CD4-positive, CD25-positive, alpha-beta regulatory T cell (primary cell): ENCODE measurements at regions not wholly inside any gene's neighbourhood (a gene's known extent, or its start where the extent isn't known, plus 50 kb on each side); places are given as distances from the start of the nearest gene placed in this dataset.
"Not testable (repeated sequence)": the region's sequence is repeated elsewhere in the genome, so short reads cannot be mapped to it uniquely, and the experiment has no call there.

Source experiments
- ATAC-seq, 2 donors: fragments of 150-1000 bp; cut with Tn5 transposase; one replicate each; pipeline ENCODE4 v1.10.0; 2021; ENCODE audit warnings: low read depth in 2 of 2, moderate number of reproducible peaks in 2 of 2, moderate library complexity in 1 of 2
- DNase-seq, 3 donors: peaks; one replicate each; pipeline versions ENCODE4 v3.0.0 to v3.0.0-alpha.2; 2012 to 2022; ENCODE audit warnings: mixed read lengths in 1 of 3
- H3K27ac ChIP-seq: one replicate; pipeline ENCODE4 v1.7.0; 2013; ENCODE audit warnings: mild to moderate bottlenecking, low read length; ENCODE audit not compliant: insufficient read depth, poor library complexity, severe bottlenecking
- H3K27me3 ChIP-seq: one replicate; pipeline ENCODE4 v1.7.0; 2013; ENCODE audit warnings: low read length; ENCODE audit not compliant: control insufficient read depth, insufficient read depth
- H3K36me3 ChIP-seq: one replicate; pipeline ENCODE4 v1.7.0; 2013; ENCODE audit warnings: mild to moderate bottlenecking, low read length, moderate library complexity; ENCODE audit not compliant: control insufficient read depth, insufficient read depth
- H3K4me1 ChIP-seq: 2 replicates; pipeline ENCODE4 v1.7.0; 2013; ENCODE audit warnings: mild to moderate bottlenecking, low read length; ENCODE audit not compliant: insufficient read depth, control insufficient read depth, poor library complexity, severe bottlenecking
- H3K4me3 ChIP-seq: one replicate; pipeline ENCODE4 v1.7.0; 2013; ENCODE audit warnings: low read depth, mild to moderate bottlenecking, low read length, moderate library complexity
- H3K9me3 ChIP-seq, 2 experiments: 1 replicate in 1 of 2; 2 replicates in 1 of 2; pipeline ENCODE4 v1.7.0; 2013; ENCODE audit warnings: low read length in 2 of 2, mild to moderate bottlenecking in 1 of 2, moderate library complexity in 1 of 2; ENCODE audit not compliant: control insufficient read depth in 2 of 2
- H3K27ac Mint-ChIP-seq, 3 donors: one replicate each; pipeline ENCODE4 v1.8.0; 2020 to 2022; ENCODE audit warnings: mild to moderate bottlenecking in 3 of 3, mixed read lengths in 3 of 3, moderate library complexity in 2 of 3
- H3K27me3 Mint-ChIP-seq: one replicate; pipeline ENCODE4 v1.8.0; 2022; ENCODE audit warnings: mild to moderate bottlenecking, mixed read lengths
- H3K36me3 Mint-ChIP-seq: one replicate; pipeline ENCODE4 v1.8.0; 2020; ENCODE audit warnings: mixed read lengths
- H3K4me1 Mint-ChIP-seq, 4 donors: one replicate each; pipeline ENCODE4 v1.8.0; 2020 to 2022; ENCODE audit warnings: mixed read lengths in 4 of 4, mild to moderate bottlenecking in 1 of 4
- H3K4me3 Mint-ChIP-seq, 4 donors: one replicate each; pipeline ENCODE4 v1.8.0; 2020 to 2022; ENCODE audit warnings: mild to moderate bottlenecking in 4 of 4, mixed read lengths in 4 of 4, moderate library complexity in 3 of 4
- H3K9me3 Mint-ChIP-seq, 7 donors: one replicate each; pipeline ENCODE4 v1.8.0; 2020 to 2022; ENCODE audit warnings: mixed read lengths in 7 of 7, mild to moderate bottlenecking in 3 of 7, moderate library complexity in 2 of 7

GRCh38 chr20:30540330-30541069, 717.0 kb upstream of the DEFB115 start:
- not testable (repeated sequence) for H3K4me1 Mint-ChIP-seq, H3K4me3 ChIP-seq, H3K27me3 ChIP-seq, H3K36me3 ChIP-seq, H3K4me1 ChIP-seq, H3K27ac Mint-ChIP-seq, ATAC-seq, DNase-seq, H3K27me3 Mint-ChIP-seq, H3K36me3 Mint-ChIP-seq, H3K9me3 ChIP-seq, H3K4me3 Mint-ChIP-seq, H3K27ac ChIP-seq
- peaks cover 0 to 11% (median 4%) of the 10 kb centered on the region in 7 donors for H3K9me3 Mint-ChIP-seq

- ATAC-seq, H3K36me3 ChIP-seq, H3K27me3 ChIP-seq, H3K36me3 Mint-ChIP-seq, H3K4me1 Mint-ChIP-seq, DNase-seq, H3K9me3 Mint-ChIP-seq, H3K4me1 ChIP-seq, H3K4me3 ChIP-seq, H3K9me3 ChIP-seq, H3K27me3 Mint-ChIP-seq, H3K27ac ChIP-seq, H3K27ac Mint-ChIP-seq, H3K4me3 Mint-ChIP-seq: not testable (repeated sequence)
These were observed 706.2 kb upstream of the DEFB115 start for GRCh38 chr20:30551236-30551635.

GRCh38 chr20:30556797-30557196, 700.7 kb upstream of the DEFB115 start:
- H3K27me3 ChIP-seq, ATAC-seq, H3K9me3 Mint-ChIP-seq, H3K4me3 Mint-ChIP-seq, H3K4me1 ChIP-seq, DNase-seq, H3K27ac Mint-ChIP-seq, H3K4me1 Mint-ChIP-seq, H3K27ac ChIP-seq, H3K36me3 ChIP-seq, H3K36me3 Mint-ChIP-seq, H3K27me3 Mint-ChIP-seq, H3K4me3 ChIP-seq, H3K9me3 ChIP-seq: not testable (repeated sequence)

GRCh38 chr20:30565086-30565485, 692.4 kb upstream of the DEFB115 start:
- H3K4me3 Mint-ChIP-seq, H3K9me3 Mint-ChIP-seq, H3K4me1 Mint-ChIP-seq, H3K27ac ChIP-seq, H3K4me3 ChIP-seq, H3K36me3 Mint-ChIP-seq, ATAC-seq, H3K27me3 Mint-ChIP-seq, H3K36me3 ChIP-seq, H3K27ac Mint-ChIP-seq, H3K9me3 ChIP-seq, DNase-seq, H3K27me3 ChIP-seq, H3K4me1 ChIP-seq: not testable (repeated sequence)

GRCh38 chr20:30569867-30570266, 687.6 kb upstream of the DEFB115 start:
- not testable (repeated sequence) for H3K4me1 ChIP-seq, DNase-seq, H3K36me3 Mint-ChIP-seq, H3K27ac ChIP-seq, H3K9me3 Mint-ChIP-seq, H3K27me3 ChIP-seq, H3K36me3 ChIP-seq, H3K27me3 Mint-ChIP-seq, H3K4me3 ChIP-seq, H3K9me3 ChIP-seq, H3K4me1 Mint-ChIP-seq, H3K27ac Mint-ChIP-seq, H3K4me3 Mint-ChIP-seq, ATAC-seq

- ATAC-seq, H3K9me3 Mint-ChIP-seq: not testable (repeated sequence)
These were observed 686.8 kb upstream of the DEFB115 start for GRCh38 chr20:30570622-30571021.

GRCh38 chr20:30574337-30574736, 683.1 kb upstream of the DEFB115 start:
- not testable (repeated sequence) for H3K36me3 ChIP-seq, DNase-seq, H3K4me1 ChIP-seq, H3K4me1 Mint-ChIP-seq, ATAC-seq, H3K9me3 ChIP-seq, H3K27me3 ChIP-seq, H3K9me3 Mint-ChIP-seq, H3K36me3 Mint-ChIP-seq, H3K27me3 Mint-ChIP-seq, H3K4me3 Mint-ChIP-seq, H3K27ac ChIP-seq, H3K4me3 ChIP-seq, H3K27ac Mint-ChIP-seq

More at GRCh38 chr20:30570622-30571021, 686.8 kb upstream of the DEFB115 start:
- not testable (repeated sequence) for H3K27me3 Mint-ChIP-seq, H3K27me3 ChIP-seq, H3K36me3 Mint-ChIP-seq, H3K27ac ChIP-seq, H3K4me3 Mint-ChIP-seq, H3K36me3 ChIP-seq, H3K9me3 ChIP-seq, DNase-seq, H3K4me1 Mint-ChIP-seq, H3K4me3 ChIP-seq, H3K4me1 ChIP-seq, H3K27ac Mint-ChIP-seq

GRCh38 chr20:30579069-30579468, 678.4 kb upstream of the DEFB115 start:
- H3K27me3 Mint-ChIP-seq, ATAC-seq, H3K9me3 ChIP-seq, H3K4me3 ChIP-seq, H3K4me1 Mint-ChIP-seq, H3K27ac Mint-ChIP-seq, H3K4me1 ChIP-seq, DNase-seq, H3K4me3 Mint-ChIP-seq, H3K27ac ChIP-seq, H3K36me3 ChIP-seq, H3K36me3 Mint-ChIP-seq, H3K9me3 Mint-ChIP-seq, H3K27me3 ChIP-seq: not testable (repeated sequence)
